Nephron progenitor cell (in vitro differentiated cells): ENCODE measurements at regions not wholly inside any gene's neighbourhood (a gene's known extent, or its start where the extent isn't known, plus 50 kb on each side); places are given as distances from the start of the nearest gene placed in this dataset.

Experiments
- DNase-seq: peaks from one replicate; pipeline ENCODE4 v3.0.0; 2021
- H3K27ac Mint-ChIP-seq: 2 replicates; pipeline ENCODE4 v1.8.0; 2021; ENCODE audit warnings: mild to moderate bottlenecking, moderate library complexity, mixed read lengths
- H3K27me3 Mint-ChIP-seq: 2 replicates; pipeline ENCODE4 v1.8.0; 2021; ENCODE audit warnings: mild to moderate bottlenecking, low read depth, mixed read lengths; ENCODE audit not compliant: poor library complexity
- H3K36me3 Mint-ChIP-seq: 2 replicates; pipeline ENCODE4 v1.8.0; 2021; ENCODE audit warnings: low read depth, mixed read lengths
- H3K4me1 Mint-ChIP-seq: 2 replicates; pipeline ENCODE4 v1.8.0; 2021; ENCODE audit warnings: mixed read lengths
- H3K4me3 Mint-ChIP-seq: 2 replicates; pipeline ENCODE4 v1.8.0; 2021; ENCODE audit warnings: mild to moderate bottlenecking, moderate library complexity, mixed read lengths
- H3K9me3 Mint-ChIP-seq: 2 replicates; pipeline ENCODE4 v1.8.0; 2021; ENCODE audit warnings: mild to moderate bottlenecking, moderate library complexity, mixed read lengths
- TF ChIP-seq, protein P1 (sequence below): fragments of 200-600 bp; sonication (generic); IDR thresholded peaks from 2 replicates; pipeline ENCODE4 v1.5.0; 2021; ENCODE audit warnings: antibody characterized with exemption

- no peaks in the 10 kb centered on the region for H3K4me1 Mint-ChIP-seq
- no peak overlapping the region for H3K4me3 Mint-ChIP-seq
- H3K27me3 Mint-ChIP-seq = peaks cover 10% of the 10 kb centered on the region
- H3K36me3 Mint-ChIP-seq = no peaks in the 10 kb centered on the region
- no peaks in the 10 kb centered on the region for H3K9me3 Mint-ChIP-seq
- H3K27ac Mint-ChIP-seq = no peak overlapping the region
- TF ChIP-seq, protein P1, sequence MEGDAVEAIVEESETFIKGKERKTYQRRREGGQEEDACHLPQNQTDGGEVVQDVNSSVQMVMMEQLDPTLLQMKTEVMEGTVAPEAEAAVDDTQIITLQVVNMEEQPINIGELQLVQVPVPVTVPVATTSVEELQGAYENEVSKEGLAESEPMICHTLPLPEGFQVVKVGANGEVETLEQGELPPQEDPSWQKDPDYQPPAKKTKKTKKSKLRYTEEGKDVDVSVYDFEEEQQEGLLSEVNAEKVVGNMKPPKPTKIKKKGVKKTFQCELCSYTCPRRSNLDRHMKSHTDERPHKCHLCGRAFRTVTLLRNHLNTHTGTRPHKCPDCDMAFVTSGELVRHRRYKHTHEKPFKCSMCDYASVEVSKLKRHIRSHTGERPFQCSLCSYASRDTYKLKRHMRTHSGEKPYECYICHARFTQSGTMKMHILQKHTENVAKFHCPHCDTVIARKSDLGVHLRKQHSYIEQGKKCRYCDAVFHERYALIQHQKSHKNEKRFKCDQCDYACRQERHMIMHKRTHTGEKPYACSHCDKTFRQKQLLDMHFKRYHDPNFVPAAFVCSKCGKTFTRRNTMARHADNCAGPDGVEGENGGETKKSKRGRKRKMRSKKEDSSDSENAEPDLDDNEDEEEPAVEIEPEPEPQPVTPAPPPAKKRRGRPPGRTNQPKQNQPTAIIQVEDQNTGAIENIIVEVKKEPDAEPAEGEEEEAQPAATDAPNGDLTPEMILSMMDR = no peak
- no peak for DNase-seq
Measured at GRCh38 chr5:98621821-98622220, 151.6 kb upstream of the RGMB start.

- H3K9me3 Mint-ChIP-seq = peaks cover 19% of the 10 kb centered on the region
- no peak for DNase-seq
- no peaks in the 10 kb centered on the region for H3K4me1 Mint-ChIP-seq
- no peaks in the 10 kb centered on the region for H3K36me3 Mint-ChIP-seq
- H3K4me3 Mint-ChIP-seq = no peak overlapping the region
- H3K27me3 Mint-ChIP-seq = peaks cover 10% of the 10 kb centered on the region
- no peak overlapping the region for H3K27ac Mint-ChIP-seq
- TF ChIP-seq, protein P1 = no peak
Measured at GRCh38 chr5:98624145-98624880, 149.2 kb upstream of the RGMB start.

GRCh38 chr5:98627121-98627520 is 146.3 kb upstream of the RGMB start:
- no peaks in the 10 kb centered on the region for H3K36me3 Mint-ChIP-seq
- H3K4me1 Mint-ChIP-seq = no peaks in the 10 kb centered on the region
- DNase-seq = no peak
- H3K9me3 Mint-ChIP-seq = peaks cover 19% of the 10 kb centered on the region
- no peak overlapping the region for H3K27ac Mint-ChIP-seq
- H3K27me3 Mint-ChIP-seq = peaks cover 10% of the 10 kb centered on the region
- H3K4me3 Mint-ChIP-seq = no peak overlapping the region
- TF ChIP-seq, protein P1 = no peak

- no peak overlapping the region for H3K27ac Mint-ChIP-seq
- TF ChIP-seq, protein P1 = no peak
- H3K4me1 Mint-ChIP-seq = peaks cover 5% of the 10 kb centered on the region
- DNase-seq = no peak
- H3K9me3 Mint-ChIP-seq = peaks cover 19% of the 10 kb centered on the region
- peaks cover 3% of the 10 kb centered on the region for H3K27me3 Mint-ChIP-seq
- no peaks in the 10 kb centered on the region for H3K36me3 Mint-ChIP-seq
- no peak overlapping the region for H3K4me3 Mint-ChIP-seq
Measured at GRCh38 chr5:98630621-98631020, 142.8 kb upstream of the RGMB start.

DNA sequence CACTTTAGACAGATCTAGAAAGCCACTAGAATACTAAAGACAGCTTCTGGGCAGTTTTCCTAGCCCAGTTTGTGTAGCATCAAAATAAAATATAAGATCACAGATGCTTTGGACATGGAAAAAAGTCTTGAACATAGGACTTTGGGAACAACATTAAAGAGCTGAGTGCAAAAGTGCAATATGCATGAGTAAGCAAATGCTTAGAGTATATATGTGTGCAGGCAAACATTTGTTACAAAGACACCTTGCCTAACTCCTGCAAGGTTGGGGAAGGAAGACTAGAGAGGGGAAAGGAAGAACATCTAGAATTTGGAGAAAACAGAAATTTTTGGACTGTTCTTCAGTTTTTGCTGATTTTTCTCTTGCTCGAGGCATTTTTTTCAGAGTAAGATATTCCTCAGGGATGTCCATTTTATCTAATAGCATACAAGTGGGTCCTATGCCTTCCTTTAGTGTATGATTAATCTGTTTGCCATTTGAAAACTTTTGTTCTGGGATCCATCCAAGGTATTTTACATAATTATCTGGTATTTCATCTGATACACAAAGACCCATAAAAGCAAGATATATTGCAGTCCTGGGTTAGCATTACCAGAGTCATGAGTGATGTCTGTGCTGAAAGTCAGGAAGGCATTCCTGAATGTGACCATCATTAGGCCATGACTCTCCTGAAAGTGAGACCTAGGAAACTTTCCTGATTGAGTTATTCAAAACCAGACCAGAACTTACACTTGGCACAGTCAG is 142.0 kb upstream of the RGMB start:
- TF ChIP-seq, protein P1 = no peak
- Mint-ChIP-seq H3K4me1 (peaks cover 10% of the 10 kb centered on the region), H3K4me3 (no peak overlapping the region), H3K27ac (no peak overlapping the region), H3K36me3 (no peaks in the 10 kb centered on the region), H3K9me3 (peaks cover 19% of the 10 kb centered on the region), H3K27me3 (no peaks in the 10 kb centered on the region)
- no peak for DNase-seq
